ENCODE measurements at regions not wholly inside any gene's neighbourhood (a gene's known extent, or its start where the extent isn't known, plus 50 kb on each side); places are given as distances from the start of the nearest gene placed in this dataset.

DNA sequence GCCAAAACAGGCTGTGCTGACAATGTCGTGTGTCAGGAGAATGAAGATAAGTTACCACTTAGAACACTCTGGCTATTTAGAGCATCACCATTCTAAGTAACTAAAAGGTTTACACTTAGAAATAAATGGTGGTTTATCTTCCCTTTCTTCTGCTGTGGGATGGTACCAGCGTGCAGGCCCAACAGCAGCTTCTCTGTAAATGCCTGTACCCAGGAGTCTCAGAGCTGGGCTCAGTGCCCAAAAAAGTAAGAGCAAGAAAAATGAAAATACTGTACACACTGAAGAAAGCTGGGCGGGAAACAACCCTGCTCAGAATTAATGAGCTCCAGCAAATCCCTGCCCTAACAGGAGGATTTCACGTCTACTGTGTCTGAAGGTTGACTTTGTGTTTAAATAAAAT, 206.5 kb downstream of the MFSD1 start:
- TF ChIP-seq CTCF (IDR thresholded peaks at IDR 0.05; ENCODE audit: low read depth, low read length, poor library complexity, severe bottlenecking) (no peak), EZH2phosphoT487 (IDR thresholded peaks at IDR 0.05; ENCODE audit: borderline replicate concordance, low read length) (no peak)

All from DOHH2 (cell line).